GM12878 (cell line): ENCODE measurements at regions not wholly inside any gene's neighbourhood (a gene's known extent, or its start where the extent isn't known, plus 50 kb on each side); places are given as distances from the start of the nearest gene placed in this dataset.

Source experiments
- CBX5 ChIP-seq: sonication (generic); IDR thresholded peaks from 2 replicates; pipeline ENCODE4 v1.6.1; 2016; ENCODE audit warnings: low read depth, moderate library complexity, mild to moderate bottlenecking, inconsistent platforms
- EP300 ChIP-seq, 2 experiments: fragments of 150-350 bp in 1 of 2; IDR thresholded peaks; 2 replicates each; pipeline ENCODE4 v1.6.1; 2011 to 2012; ENCODE audit warnings: low read depth in 2 of 2, low read length in 2 of 2, borderline replicate concordance in 1 of 2, improper control_type of control experiment in 1 of 2, inconsistent platforms in 1 of 2; ENCODE audit not compliant: control insufficient read depth in 1 of 2
- JUND ChIP-seq: IDR thresholded peaks from 2 replicates; pipeline ENCODE4 v1.6.1; 2012; ENCODE audit warnings: low read depth, mild to moderate bottlenecking, low read length, improper control_type of control experiment, moderate library complexity
- KDM1A ChIP-seq: fragments of 200-600 bp; sonication (generic); IDR thresholded peaks from 2 replicates; pipeline ENCODE4 v1.6.1; 2016; ENCODE audit warnings: borderline replicate concordance
- MEF2A ChIP-seq: IDR thresholded peaks from 2 replicates; pipeline ENCODE4 v1.6.1; 2011; ENCODE audit warnings: low read depth, mild to moderate bottlenecking, low read length, moderate library complexity; ENCODE audit not compliant: insufficient read depth
- MXI1 ChIP-seq: fragments of 150-350 bp; IDR thresholded peaks from 2 replicates; pipeline ENCODE4 v1.6.1; 2011; ENCODE audit warnings: low read depth, mild to moderate bottlenecking, inconsistent platforms, low read length, improper control_type of control experiment
- NFXL1 ChIP-seq: fragments of 450-650 bp; IDR thresholded peaks from 2 replicates; pipeline ENCODE4 v1.6.1; 2017; ENCODE audit warnings: antibody characterized with exemption, mild to moderate bottlenecking, borderline replicate concordance
- POLR2A ChIP-seq: IDR thresholded peaks from 2 replicates; pipeline ENCODE4 v1.6.1; 2011; ENCODE audit warnings: low read depth, mild to moderate bottlenecking, low read length
- POLR2AphosphoS5 ChIP-seq: IDR thresholded peaks from 2 replicates; pipeline ENCODE4 v1.6.1; 2011; ENCODE audit warnings: mild to moderate bottlenecking, low read length, inconsistent platforms
- SPI1 ChIP-seq: IDR thresholded peaks from 2 replicates; pipeline ENCODE4 v1.6.1; 2011; ENCODE audit warnings: low read depth, mild to moderate bottlenecking, low read length, moderate library complexity, borderline replicate concordance; ENCODE audit not compliant: insufficient read depth
- TF ChIP-seq, protein P1 (sequence below): IDR thresholded peaks from 2 replicates; pipeline ENCODE4 v1.6.1; 2012; ENCODE audit warnings: low read depth, low read length, improper control_type of control experiment
- TF ChIP-seq, protein P2 (sequence below): IDR thresholded peaks from 2 replicates; pipeline ENCODE4 v1.6.1; 2012; ENCODE audit warnings: low read depth, low read length, improper control_type of control experiment
- TF ChIP-seq, protein P3 (sequence below), 3 experiments: IDR thresholded peaks in 2 of 3; conservative IDR thresholded peaks in 1 of 3; 2 replicates each; pipeline ENCODE4 v1.5.1; 2011; ENCODE audit warnings: low read depth in 3 of 3, low read length in 3 of 3, mild to moderate bottlenecking in 3 of 3, control low read depth in 2 of 3, moderate library complexity in 2 of 3, inconsistent platforms in 1 of 3, mixed read lengths in 1 of 3; ENCODE audit not compliant: control insufficient read depth in 2 of 3, insufficient read depth in 1 of 3; ENCODE audit errors: extremely low read depth in 1 of 3

DNA sequence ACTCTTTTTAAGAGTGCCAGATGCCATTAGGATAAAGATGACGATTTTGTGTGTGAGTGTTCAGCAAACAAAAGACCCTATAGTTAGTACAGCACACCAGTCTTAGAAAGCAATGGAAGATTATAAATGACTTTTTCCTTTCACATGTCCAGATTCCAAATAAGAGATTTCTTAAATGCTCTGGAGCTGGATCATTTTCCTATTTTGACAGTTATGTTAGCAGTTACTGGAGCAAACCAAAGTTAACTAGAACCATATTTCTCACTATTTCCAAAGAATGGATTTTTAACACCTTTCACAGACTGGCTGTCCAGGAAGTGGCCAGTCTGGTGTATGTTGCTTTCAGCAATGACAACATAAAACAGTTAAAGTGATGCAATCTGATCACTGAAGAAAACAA, 905.8 kb upstream of the ADGRL2 start:
- TF ChIP-seq MXI1 (no peak), KDM1A (no peak), POLR2A (no peak), NFXL1 (no peak), SPI1 (no peak), CBX5 (no peak), POLR2AphosphoS5 (no peak), MEF2A (no peak), EP300 (IDR thresholded peaks at IDR 0.05; ENCODE audit: borderline replicate concordance in 1 of 2, control insufficient read depth in 1 of 2, low read depth in 2 of 2, low read length in 2 of 2) (no peak), JUND (no peak)
- TF ChIP-seq, protein P1, sequence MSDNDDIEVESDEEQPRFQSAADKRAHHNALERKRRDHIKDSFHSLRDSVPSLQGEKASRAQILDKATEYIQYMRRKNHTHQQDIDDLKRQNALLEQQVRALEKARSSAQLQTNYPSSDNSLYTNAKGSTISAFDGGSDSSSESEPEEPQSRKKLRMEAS, result no peak
- TF ChIP-seq, protein P2, sequence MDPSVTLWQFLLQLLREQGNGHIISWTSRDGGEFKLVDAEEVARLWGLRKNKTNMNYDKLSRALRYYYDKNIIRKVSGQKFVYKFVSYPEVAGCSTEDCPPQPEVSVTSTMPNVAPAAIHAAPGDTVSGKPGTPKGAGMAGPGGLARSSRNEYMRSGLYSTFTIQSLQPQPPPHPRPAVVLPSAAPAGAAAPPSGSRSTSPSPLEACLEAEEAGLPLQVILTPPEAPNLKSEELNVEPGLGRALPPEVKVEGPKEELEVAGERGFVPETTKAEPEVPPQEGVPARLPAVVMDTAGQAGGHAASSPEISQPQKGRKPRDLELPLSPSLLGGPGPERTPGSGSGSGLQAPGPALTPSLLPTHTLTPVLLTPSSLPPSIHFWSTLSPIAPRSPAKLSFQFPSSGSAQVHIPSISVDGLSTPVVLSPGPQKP, result no peak
- TF ChIP-seq, protein P3, sequence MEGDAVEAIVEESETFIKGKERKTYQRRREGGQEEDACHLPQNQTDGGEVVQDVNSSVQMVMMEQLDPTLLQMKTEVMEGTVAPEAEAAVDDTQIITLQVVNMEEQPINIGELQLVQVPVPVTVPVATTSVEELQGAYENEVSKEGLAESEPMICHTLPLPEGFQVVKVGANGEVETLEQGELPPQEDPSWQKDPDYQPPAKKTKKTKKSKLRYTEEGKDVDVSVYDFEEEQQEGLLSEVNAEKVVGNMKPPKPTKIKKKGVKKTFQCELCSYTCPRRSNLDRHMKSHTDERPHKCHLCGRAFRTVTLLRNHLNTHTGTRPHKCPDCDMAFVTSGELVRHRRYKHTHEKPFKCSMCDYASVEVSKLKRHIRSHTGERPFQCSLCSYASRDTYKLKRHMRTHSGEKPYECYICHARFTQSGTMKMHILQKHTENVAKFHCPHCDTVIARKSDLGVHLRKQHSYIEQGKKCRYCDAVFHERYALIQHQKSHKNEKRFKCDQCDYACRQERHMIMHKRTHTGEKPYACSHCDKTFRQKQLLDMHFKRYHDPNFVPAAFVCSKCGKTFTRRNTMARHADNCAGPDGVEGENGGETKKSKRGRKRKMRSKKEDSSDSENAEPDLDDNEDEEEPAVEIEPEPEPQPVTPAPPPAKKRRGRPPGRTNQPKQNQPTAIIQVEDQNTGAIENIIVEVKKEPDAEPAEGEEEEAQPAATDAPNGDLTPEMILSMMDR (IDR thresholded peaks at IDR 0.05 in 2 of 3, conservative IDR thresholded peaks at IDR 0.05 in 1 of 3; ENCODE audit: control insufficient read depth in 2 of 3, extremely low read depth in 1 of 3, insufficient read depth in 1 of 3, low read depth in 3 of 3, low read length in 3 of 3), result no peak
